Parathyroid adenoma (tissue), 2 donors: ENCODE measurements at regions not wholly inside any gene's neighbourhood (a gene's known extent, or its start where the extent isn't known, plus 50 kb on each side); places are given as distances from the start of the nearest gene placed in this dataset.

Experiments
- H2AFZ ChIP-seq: fragments of 300-600 bp; sonication (generic); one replicate; pipeline ENCODE4 v1.7.0; 2017; ENCODE audit warnings: antibody characterized with exemption, mild to moderate bottlenecking
- H3K27ac ChIP-seq: fragments of 300-600 bp; sonication (generic); one replicate; pipeline ENCODE4 v1.7.0; 2017
- H3K27me3 ChIP-seq: fragments of 300-600 bp; sonication (generic); one replicate; pipeline ENCODE4 v1.7.0; 2017; ENCODE audit warnings: low read length; ENCODE audit not compliant: control insufficient read depth, insufficient read depth
- H3K36me3 ChIP-seq: fragments of 300-600 bp; sonication (generic); one replicate; pipeline ENCODE4 v1.7.0; 2017; ENCODE audit warnings: low read length; ENCODE audit not compliant: control insufficient read depth, insufficient read depth
- H3K4me1 ChIP-seq: fragments of 300-600 bp; sonication (generic); one replicate; pipeline ENCODE4 v1.7.0; 2017; ENCODE audit warnings: control low read depth
- H3K4me2 ChIP-seq: fragments of 300-600 bp; sonication (generic); one replicate; pipeline ENCODE4 v1.7.0; 2017; ENCODE audit warnings: low read length
- H3K4me3 ChIP-seq: fragments of 300-600 bp; sonication (generic); one replicate; pipeline ENCODE4 v1.7.0; 2017; ENCODE audit warnings: low read depth, low read length
- H3K79me2 ChIP-seq: fragments of 300-600 bp; sonication (generic); one replicate; pipeline ENCODE4 v1.7.0; 2017; ENCODE audit warnings: control low read depth
- H3K9ac ChIP-seq: fragments of 300-600 bp; sonication (generic); one replicate; pipeline ENCODE4 v1.7.0; 2017; ENCODE audit warnings: mild to moderate bottlenecking
- H3K9me3 ChIP-seq: fragments of 300-600 bp; sonication (generic); one replicate; pipeline ENCODE4 v1.7.0; 2017; ENCODE audit warnings: low read length; ENCODE audit not compliant: control insufficient read depth
- CTCF ChIP-seq: fragments of 300-600 bp; sonication (generic); IDR thresholded peaks from one replicate; pipeline ENCODE4 v1.7.0; 2017; ENCODE audit warnings: antibody characterized with exemption, mild to moderate bottlenecking
- donor health status: primary hyperparathyroidism.

- no peak for TF ChIP-seq CTCF
- Histone ChIP-seq H3K27ac (no peak overlapping the region), H3K27me3 (no peaks in the 10 kb centered on the region), H3K36me3 (no peaks in the 10 kb centered on the region), H3K79me2 (no peaks in the 10 kb centered on the region), H3K4me3 (no peak overlapping the region), H2AFZ (no peak overlapping the region), H3K4me1 (no peaks in the 10 kb centered on the region), H3K4me2 (no peak overlapping the region), H3K9ac (no peak overlapping the region), H3K9me3 (no peaks in the 10 kb centered on the region)
Observed at GRCh38 chr3:10762611-10763247, 53.3 kb upstream of the SLC6A11 start.

GRCh38 chr3:10763248-10763620, 52.8 kb upstream of the SLC6A11 start:
- H3K4me1 ChIP-seq, result no peaks in the 10 kb centered on the region
- no peaks in the 10 kb centered on the region for H3K27me3 ChIP-seq
- no peaks in the 10 kb centered on the region for H3K9me3 ChIP-seq
- H3K4me3 ChIP-seq, result no peak overlapping the region
- H3K36me3 ChIP-seq, result no peaks in the 10 kb centered on the region
- no peak overlapping the region for H3K27ac ChIP-seq
- no peak overlapping the region for H3K4me2 ChIP-seq
- H2AFZ ChIP-seq, result no peak overlapping the region
- TF ChIP-seq CTCF, result no peak
- H3K79me2 ChIP-seq, result no peaks in the 10 kb centered on the region
- no peak overlapping the region for H3K9ac ChIP-seq

GRCh38 chr3:10763817-10764258, 52.2 kb upstream of the SLC6A11 start:
- no peaks in the 10 kb centered on the region for H3K79me2 ChIP-seq
- H3K4me2 ChIP-seq, result no peak overlapping the region
- no peak overlapping the region for H3K4me3 ChIP-seq
- H3K36me3 ChIP-seq, result no peaks in the 10 kb centered on the region
- no peak overlapping the region for H3K27ac ChIP-seq
- TF ChIP-seq CTCF, result no peak
- no peaks in the 10 kb centered on the region for H3K27me3 ChIP-seq
- no peak overlapping the region for H3K9ac ChIP-seq
- no peaks in the 10 kb centered on the region for H3K4me1 ChIP-seq
- no peaks in the 10 kb centered on the region for H3K9me3 ChIP-seq
- no peak overlapping the region for H2AFZ ChIP-seq

- TF ChIP-seq CTCF, result no peak
- Histone ChIP-seq H3K9ac (no peak overlapping the region), H3K79me2 (no peaks in the 10 kb centered on the region), H3K36me3 (no peaks in the 10 kb centered on the region), H3K4me2 (no peak overlapping the region), H3K4me1 (no peaks in the 10 kb centered on the region), H3K27me3 (no peaks in the 10 kb centered on the region), H3K27ac (no peak overlapping the region), H2AFZ (no peak overlapping the region), H3K4me3 (no peak overlapping the region), H3K9me3 (no peaks in the 10 kb centered on the region)
Observed at GRCh38 chr3:10764259-10765051, 51.6 kb upstream of the SLC6A11 start.
